ENCODE measurements at regions not wholly inside any gene's neighbourhood (a gene's known extent, or its start where the extent isn't known, plus 50 kb on each side); places are given as distances from the start of the nearest gene placed in this dataset.
A peak's percentile ranks its signal among the peaks of the same experiment; 100 is the strongest.
"Not testable (repeated sequence)": the region's sequence is repeated elsewhere in the genome, so short reads cannot be mapped to it uniquely, and the experiment has no call there.

DNA sequence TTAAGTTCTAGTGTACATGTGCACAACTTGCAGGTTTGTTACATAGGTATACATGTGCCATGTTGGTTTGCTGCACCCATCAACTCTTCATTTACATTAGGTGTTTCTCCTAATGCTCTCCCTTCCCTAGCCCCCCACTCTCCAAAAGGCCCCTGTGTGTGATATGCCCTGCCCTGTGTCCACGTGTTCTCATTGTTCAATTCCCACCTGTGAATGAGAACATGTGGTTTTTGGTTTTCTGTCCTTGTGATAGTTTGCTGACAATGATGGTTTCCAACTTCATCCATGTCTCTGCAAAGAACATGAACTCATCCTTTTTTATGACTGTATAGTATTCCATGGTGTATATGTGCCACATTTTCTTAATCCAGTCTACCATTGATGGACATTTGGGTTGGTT, 189.5 kb upstream of the TMEFF2 start:
- DNase-seq: not testable (repeated sequence)

GRCh38 chr2:192381082-192381481, 186.3 kb upstream of the TMEFF2 start:
- DNase-seq: no peak

GRCh38 chr2:192379736-192380135, 185.0 kb upstream of the TMEFF2 start:
- no peak for DNase-seq

- no peak for DNase-seq
These were observed 182.4 kb upstream of the TMEFF2 start for GRCh38 chr2:192377173-192377572.

GRCh38 chr2:192373754-192374153, 179.0 kb upstream of the TMEFF2 start:
- DNase-seq: no peak

GRCh38 chr2:192373221-192373620, 178.5 kb upstream of the TMEFF2 start:
- no peak for DNase-seq

DNA sequence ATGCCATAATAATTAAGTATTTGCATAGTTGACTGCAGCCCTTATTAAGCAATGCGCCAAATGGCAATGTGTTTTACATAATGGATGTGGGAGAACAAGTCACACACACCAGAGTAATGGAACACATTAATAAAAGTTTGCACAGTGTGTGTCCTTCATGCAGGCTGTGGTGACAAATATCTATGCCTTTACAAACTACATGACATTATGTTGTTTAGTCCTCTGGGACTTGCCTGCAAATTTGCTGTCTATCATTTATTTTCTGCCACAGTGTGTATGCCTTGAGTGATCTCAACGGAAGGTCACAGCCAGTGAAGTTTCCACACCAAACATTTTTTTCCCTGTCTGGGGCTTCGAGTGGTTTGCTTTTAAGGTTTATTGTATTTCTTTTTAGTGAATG, 175.2 kb upstream of the TMEFF2 start:
- no peak for DNase-seq

GRCh38 chr2:192357217-192357616, 162.5 kb upstream of the TMEFF2 start:
- no peak for DNase-seq

- DNase-seq: no peak
These were observed 159.9 kb upstream of the TMEFF2 start for GRCh38 chr2:192354512-192355244.

GRCh38 chr2:192347542-192347941, 152.8 kb upstream of the TMEFF2 start:
- no peak for DNase-seq

- no peak for DNase-seq
These were observed 150.6 kb upstream of the TMEFF2 start for GRCh38 chr2:192345287-192345686.

GRCh38 chr2:192333642-192334041, 138.9 kb upstream of the TMEFF2 start:
- DNase-seq: no peak

DNA sequence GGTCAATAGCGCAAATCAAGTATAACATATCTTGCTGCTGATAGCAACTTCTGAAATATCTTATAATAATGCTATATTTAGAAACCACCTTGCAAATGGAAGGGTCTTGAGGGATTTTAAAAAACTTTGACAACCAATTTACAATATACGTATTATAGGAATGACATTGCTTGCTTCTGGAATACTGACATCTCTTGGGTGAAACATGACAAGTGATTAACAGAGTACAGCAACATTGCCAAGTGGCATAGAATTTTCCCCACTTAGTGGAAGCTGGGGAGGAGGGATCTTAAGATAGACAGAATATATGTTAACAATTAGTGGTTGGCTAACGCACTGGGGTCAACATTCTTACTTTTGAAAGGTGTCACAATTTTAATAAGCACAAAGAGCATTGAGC, 133.6 kb upstream of the TMEFF2 start:
- DNase-seq: no peak

GRCh38 chr2:192327576-192327975, 132.8 kb upstream of the TMEFF2 start:
- no peak for DNase-seq

DNA sequence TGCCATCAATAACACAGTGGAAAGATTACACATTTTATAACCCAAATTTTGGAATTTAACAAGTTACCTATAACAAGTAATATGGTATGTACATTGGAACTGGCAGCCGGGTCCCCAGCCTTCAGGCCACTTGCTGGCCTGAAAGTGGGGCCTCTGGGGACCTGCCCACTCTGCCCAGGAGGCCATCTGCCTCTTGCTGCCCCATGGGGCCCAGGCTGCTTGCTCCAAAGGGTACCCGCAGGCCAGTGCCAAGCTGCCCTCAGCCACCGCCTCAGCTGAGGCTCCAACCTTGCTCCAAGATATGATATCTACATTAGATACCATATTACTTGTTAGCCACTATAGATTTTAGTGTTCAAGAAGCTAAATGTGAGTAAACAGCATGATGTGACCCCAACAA, 120.8 kb upstream of the TMEFF2 start:
- no peak for DNase-seq

DNA sequence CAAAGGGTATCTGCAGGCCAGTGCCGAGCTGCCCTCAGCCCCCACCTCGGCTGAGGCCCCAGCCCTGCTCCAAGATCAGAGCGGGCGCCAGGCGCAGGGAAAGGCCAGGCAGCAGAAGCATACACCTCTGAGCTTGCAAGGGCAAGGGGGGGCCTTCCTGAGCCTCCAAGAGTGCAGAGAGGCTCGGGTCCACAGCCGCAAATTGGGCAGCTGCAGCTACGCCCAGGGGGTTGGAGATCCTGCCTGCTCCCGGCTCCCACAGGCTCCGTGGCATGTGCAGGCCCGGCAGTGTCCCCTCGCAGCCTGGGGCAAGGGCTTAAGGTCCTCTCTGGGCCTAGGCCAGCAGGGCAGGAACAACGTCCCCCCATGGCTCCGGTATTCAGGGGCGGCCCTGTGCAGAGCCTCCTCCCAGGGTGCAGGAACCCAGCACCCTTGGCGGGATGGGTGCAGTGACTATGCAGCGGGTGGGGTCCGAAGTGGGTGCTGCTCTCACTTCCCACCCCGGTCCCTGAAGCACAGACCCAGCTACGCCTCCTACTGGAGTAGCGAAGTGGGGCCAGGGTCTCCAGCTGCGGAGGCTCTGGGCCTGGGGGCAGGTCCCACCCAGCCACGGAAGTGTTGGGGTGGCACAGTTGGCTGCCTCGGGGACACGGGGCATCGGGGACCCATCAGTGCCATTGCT, 120.2 kb upstream of the TMEFF2 start:
- DNase-seq: no peak

DNA sequence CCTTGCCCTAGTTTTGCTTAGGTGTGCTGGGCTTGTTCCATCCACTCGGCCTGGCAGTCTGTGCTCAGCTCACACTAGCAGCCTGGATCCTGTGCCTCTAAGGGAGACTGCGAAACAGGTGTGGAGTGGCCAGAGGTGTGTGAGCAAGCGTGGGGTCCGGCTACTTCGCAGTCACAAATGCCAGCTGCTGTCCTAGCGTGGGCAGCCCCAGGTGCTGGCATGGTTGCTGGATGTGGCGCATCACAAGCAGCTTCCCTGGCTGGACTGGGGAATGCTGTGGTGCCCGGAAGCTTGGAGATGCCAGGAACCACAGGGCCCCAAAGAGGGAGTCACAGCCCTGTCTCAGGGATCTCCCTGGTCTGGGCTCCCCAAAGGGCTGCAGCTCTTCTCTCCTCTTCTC, 119.0 kb upstream of the TMEFF2 start:
- no peak for DNase-seq

DNA sequence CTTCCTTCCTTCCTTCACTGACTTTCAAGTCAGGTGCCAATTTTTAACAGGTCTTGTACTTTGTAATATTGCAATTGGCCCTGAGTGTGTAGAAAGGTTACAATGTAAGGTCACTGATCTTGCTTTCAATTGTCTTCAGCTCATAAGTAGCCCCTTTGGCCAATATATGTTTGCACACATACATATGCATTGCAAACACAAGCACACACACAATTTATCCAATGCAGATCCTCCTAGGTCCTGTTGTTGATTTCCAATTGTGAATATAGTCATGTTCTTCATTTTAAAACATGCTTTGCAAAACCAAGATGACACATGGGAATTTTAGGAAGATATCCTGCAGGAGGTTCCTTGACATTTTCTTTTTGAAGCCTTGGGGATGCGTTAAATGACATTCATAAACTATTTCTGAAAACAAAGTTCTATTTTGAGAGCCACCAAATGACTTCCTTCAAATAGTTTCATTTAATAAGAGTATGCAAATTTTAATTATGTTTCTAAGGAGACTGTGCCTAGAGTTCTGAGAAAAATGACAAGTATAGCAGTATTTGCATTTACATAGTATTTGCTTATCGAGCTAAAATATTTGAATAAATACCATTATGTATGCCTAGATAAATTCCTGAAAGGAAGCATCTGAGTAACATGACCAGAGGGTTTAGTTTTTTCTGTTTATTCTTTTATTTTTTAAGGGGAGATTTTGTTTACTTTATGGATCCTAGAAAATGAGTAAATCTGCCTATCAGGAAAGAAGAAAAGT, 117.1 kb upstream of the TMEFF2 start:
- no peak for DNase-seq

GRCh38 chr2:192307530-192307929, 112.8 kb upstream of the TMEFF2 start:
- no peak for DNase-seq

DNA sequence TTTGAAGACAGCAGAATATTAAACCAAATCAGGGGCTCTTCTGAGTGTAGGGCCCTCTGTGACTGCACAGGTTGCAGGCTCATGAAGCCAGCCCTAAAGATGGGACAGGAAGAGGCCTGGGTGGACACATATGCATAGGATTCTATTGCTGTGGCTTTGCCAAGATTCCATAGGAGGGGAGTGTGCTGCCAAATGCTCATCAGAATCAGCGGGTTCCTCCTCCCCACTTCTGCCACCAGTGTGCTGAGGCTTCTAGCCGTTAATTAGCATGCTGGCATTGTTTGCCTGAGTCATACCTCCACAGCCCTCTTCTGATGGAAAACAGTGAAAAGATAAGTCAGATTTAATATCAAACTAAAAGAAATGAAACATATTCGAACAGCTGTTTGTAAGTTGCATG, 103.9 kb upstream of the TMEFF2 start:
- no peak for DNase-seq

- no peak for DNase-seq
These were observed 97.7 kb upstream of the TMEFF2 start for GRCh38 chr2:192292478-192292877.

DNA sequence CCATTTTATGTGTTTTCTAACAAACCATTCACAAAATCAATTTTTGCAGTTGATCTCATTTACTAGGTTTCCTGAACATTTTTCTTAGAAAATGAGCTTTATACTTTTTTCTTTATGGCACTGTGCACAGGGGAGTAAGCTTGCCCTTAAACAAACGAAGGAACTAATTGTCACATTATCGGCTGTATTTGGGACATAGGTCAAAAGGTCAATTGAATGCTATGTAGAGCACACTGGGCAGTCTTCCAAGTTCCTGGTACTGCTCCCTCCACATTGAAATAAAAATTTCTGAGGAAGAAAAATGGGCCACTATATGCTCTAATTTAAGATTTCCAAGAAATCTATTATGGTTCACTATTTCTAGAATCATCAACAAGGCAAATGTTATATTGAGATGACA, 93.6 kb upstream of the TMEFF2 start:
- DNase-seq: no peak

DNA sequence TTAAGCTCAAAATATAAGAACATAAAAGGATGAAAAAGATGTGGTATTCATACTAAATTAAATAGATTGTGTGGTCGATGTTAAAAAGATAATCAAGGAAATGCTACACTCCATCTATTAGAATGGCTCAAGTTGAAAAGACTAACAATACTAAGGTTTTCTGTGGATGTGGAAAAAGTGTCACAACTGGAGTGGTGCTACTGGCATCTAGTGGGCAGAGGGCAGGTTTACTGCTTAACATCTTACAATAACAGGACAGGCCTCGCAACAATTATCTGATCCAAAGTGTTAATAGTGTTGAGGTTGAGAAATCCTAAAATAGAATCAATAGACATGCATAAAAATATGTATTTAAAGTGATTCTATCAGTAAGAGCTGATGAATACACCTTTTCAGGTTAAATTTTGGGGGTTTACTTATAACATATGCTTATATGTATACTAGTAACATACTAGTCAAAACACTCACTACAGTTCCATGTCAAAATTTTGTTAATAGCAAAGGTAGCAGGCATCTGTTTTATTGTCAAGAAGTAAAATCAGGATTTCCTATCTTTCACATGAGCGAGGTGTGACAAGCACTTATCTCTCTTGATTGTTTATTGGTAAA, 91.5 kb upstream of the TMEFF2 start:
- peak; percentile 24 to 50 for DNase-seq

DNA sequence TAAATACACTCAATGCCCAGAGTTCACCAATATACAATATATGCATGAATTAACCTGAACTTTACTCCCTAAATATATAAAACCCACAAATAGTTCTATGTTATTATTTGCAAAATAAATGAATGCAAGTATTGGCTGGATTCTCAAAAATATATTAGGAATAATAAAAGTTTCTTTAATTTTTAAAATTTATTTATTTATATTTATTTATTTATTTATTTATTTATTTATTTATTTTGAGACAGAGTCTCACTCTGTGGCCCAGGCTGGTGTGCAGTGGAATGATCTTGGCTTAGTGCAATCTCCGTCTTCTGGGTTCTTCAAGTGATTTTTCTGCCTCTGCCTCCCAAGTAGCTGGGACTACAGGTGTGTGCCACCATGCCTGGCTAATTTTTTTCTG, 88.7 kb upstream of the TMEFF2 start:
- no peak for DNase-seq
